GM12891 (cell line): ENCODE measurements at regions not wholly inside any gene's neighbourhood (a gene's known extent, or its start where the extent isn't known, plus 50 kb on each side); places are given as distances from the start of the nearest gene placed in this dataset.
"Not testable (repeated sequence)": the region's sequence is repeated elsewhere in the genome, so short reads cannot be mapped to it uniquely, and the experiment has no call there.

Experiments used
- DNase-seq: peaks from one replicate; pipeline ENCODE4 v3.0.0; 2011; ENCODE audit warnings: low spot score; ENCODE audit not compliant: insufficient read length
- FAIRE-seq: peaks from 2 replicates; lab custom pipeline; 2011; peaks lifted over from hg19 to GRCh38; lab: Jason Lieb, UNC
- PAX5 ChIP-seq: IDR thresholded peaks from 2 replicates; pipeline ENCODE4 v1.6.1; 2011; ENCODE audit warnings: low read length, moderate library complexity, mild to moderate bottlenecking; ENCODE audit not compliant: insufficient read depth, severe bottlenecking
- POLR2A ChIP-seq: IDR thresholded peaks from 2 replicates; pipeline ENCODE4 v1.6.1; 2011; ENCODE audit warnings: low read depth, low read length, control low read depth
- POLR2AphosphoS5 ChIP-seq: IDR thresholded peaks from 2 replicates; pipeline ENCODE4 v1.6.1; 2011; ENCODE audit warnings: low read depth, low read length, control low read depth
- POU2F2 ChIP-seq: IDR thresholded peaks from 2 replicates; pipeline ENCODE4 v1.6.1; 2011; ENCODE audit warnings: low read depth, mild to moderate bottlenecking, control low read depth, low read length, moderate library complexity
- SPI1 ChIP-seq: IDR thresholded peaks from 2 replicates; pipeline ENCODE4 v1.6.1; 2011; ENCODE audit warnings: low read depth, low read length, control low read depth
- TAF1 ChIP-seq: IDR thresholded peaks from 2 replicates; pipeline ENCODE4 v1.6.1; 2011; ENCODE audit warnings: low read depth, low read length, control low read depth

- no peak for TF ChIP-seq SPI1
- TF ChIP-seq POU2F2: no peak
- TF ChIP-seq POLR2A: no peak
- no peak for TF ChIP-seq PAX5
- TF ChIP-seq POLR2AphosphoS5: no peak
- TF ChIP-seq TAF1: no peak
- DNase-seq (no peak), FAIRE-seq (no peak)
Observed at GRCh38 chr6:128580224-128581110, 60.1 kb upstream of the PTPRK start.

GRCh38 chr6:128575254-128575653 is 54.9 kb upstream of the PTPRK start:
- FAIRE-seq, DNase-seq: not testable (repeated sequence)

GRCh38 chr6:128574402-128574801 is 54.0 kb upstream of the PTPRK start:
- no peak for TF ChIP-seq TAF1
- no peak for TF ChIP-seq POU2F2
- TF ChIP-seq POLR2A: no peak
- TF ChIP-seq POLR2AphosphoS5: no peak
- TF ChIP-seq SPI1: no peak
- no peak for TF ChIP-seq PAX5
- DNase-seq (no peak), FAIRE-seq (no peak)

- DNase-seq (no peak), FAIRE-seq (no peak)
- TF ChIP-seq POU2F2 (no peak), POLR2AphosphoS5 (no peak), TAF1 (no peak), SPI1 (no peak), PAX5 (no peak), POLR2A (no peak)
Observed at GRCh38 chr6:128573036-128573435, 52.6 kb upstream of the PTPRK start.

- no peak for DNase-seq
- TF ChIP-seq SPI1: no peak
- TF ChIP-seq PAX5: no peak
- TF ChIP-seq POLR2A: no peak
- no peak for FAIRE-seq
Observed at GRCh38 chr6:128572294-128572693, 51.9 kb upstream of the PTPRK start.

- FAIRE-seq (no peak), DNase-seq (no peak)
- TF ChIP-seq POU2F2: no peak
- TF ChIP-seq POLR2AphosphoS5: no peak
- no peak for TF ChIP-seq SPI1
- no peak for TF ChIP-seq PAX5
- TF ChIP-seq TAF1: no peak
- TF ChIP-seq POLR2A: no peak
Observed at GRCh38 chr6:128570680-128571063, 50.3 kb upstream of the PTPRK start.

GRCh38 chr6:128569732-128570679 is 49.6 kb upstream of the PTPRK start:
- no peak for DNase-seq
- no peak for TF ChIP-seq POLR2AphosphoS5
- no peak for TF ChIP-seq TAF1
- TF ChIP-seq SPI1: no peak
- TF ChIP-seq PAX5: no peak
- TF ChIP-seq POU2F2: no peak
- no peak for TF ChIP-seq POLR2A
- no peak for FAIRE-seq
